Naive thymus-derived CD4-positive, alpha-beta T cell (primary cell): ENCODE measurements at regions not wholly inside any gene's neighbourhood (a gene's known extent, or its start where the extent isn't known, plus 50 kb on each side); places are given as distances from the start of the nearest gene placed in this dataset.

Source experiments
- ATAC-seq: fragments of 150-1000 bp; cut with Tn5 transposase; 2 replicates; pipeline ENCODE4 v1.10.0; 2021; ENCODE audit warnings: mild to moderate bottlenecking, moderate library complexity
- CTCF ChIA-PET: fragments of 350-600 bp; sonication (Branson Sonifier 250); formaldehyde crosslinking; loops from one replicate; lab custom pipeline; 2021; ENCODE audit warnings: antibody characterized with exemption; lab: Charles Lee
- POLR2A ChIA-PET: fragments of 350-600 bp; sonication (Branson Sonifier 250); formaldehyde crosslinking; loops from one replicate; lab custom pipeline; 2021; ENCODE audit warnings: antibody characterized with exemption, inconsistent platforms; lab: Charles Lee
- DNase-seq, 9 donors: peaks; one replicate each; pipeline versions ENCODE4 v3.0.0 to v3.0.0-alpha.2; 2020 to 2022; ENCODE audit warnings: mixed read lengths in 1 of 9
- H3K27ac ChIP-seq: one replicate; pipeline ENCODE4 v1.7.0; 2013; ENCODE audit warnings: mild to moderate bottlenecking, low read depth, low read length, moderate library complexity
- H3K27me3 ChIP-seq, 2 donors: one replicate each; pipeline ENCODE4 v1.7.0; 2013; ENCODE audit warnings: low read length in 2 of 2, mild to moderate bottlenecking in 2 of 2, moderate library complexity in 2 of 2; ENCODE audit not compliant: control insufficient read depth in 2 of 2, insufficient read depth in 2 of 2
- H3K36me3 ChIP-seq, 3 experiments: 1 replicate in 2 of 3; 2 replicates in 1 of 3; pipeline ENCODE4 v1.7.0; 2013; ENCODE audit warnings: low read length in 3 of 3, mild to moderate bottlenecking in 3 of 3, moderate library complexity in 1 of 3; ENCODE audit not compliant: insufficient read depth in 3 of 3, control insufficient read depth in 2 of 3
- H3K4me1 ChIP-seq, 2 donors: one replicate each; pipeline ENCODE4 v1.7.0; 2013; ENCODE audit warnings: low read length in 2 of 2, mild to moderate bottlenecking in 2 of 2, moderate library complexity in 1 of 2; ENCODE audit not compliant: control insufficient read depth in 2 of 2, insufficient read depth in 2 of 2
- H3K4me3 ChIP-seq: 2 replicates; pipeline ENCODE4 v1.7.0; 2013; ENCODE audit warnings: mild to moderate bottlenecking, low read length
- H3K9me3 ChIP-seq, 3 experiments: 1 replicate in 2 of 3; 2 replicates in 1 of 3; pipeline ENCODE4 v1.7.0; 2013; ENCODE audit warnings: low read length in 3 of 3; ENCODE audit not compliant: control insufficient read depth in 2 of 3
- H3K27ac Mint-ChIP-seq, 9 donors: one replicate each; pipeline ENCODE4 v1.8.0; 2020 to 2022; ENCODE audit warnings: mixed read lengths in 9 of 9, mild to moderate bottlenecking in 8 of 9, moderate library complexity in 5 of 9, inconsistent platforms in 2 of 9
- H3K27me3 Mint-ChIP-seq, 5 donors: one replicate each; pipeline ENCODE4 v1.8.0; 2021 to 2022; ENCODE audit warnings: mixed read lengths in 5 of 5, mild to moderate bottlenecking in 1 of 5
- H3K36me3 Mint-ChIP-seq, 5 donors: one replicate each; pipeline ENCODE4 v1.8.0; 2020 to 2022; ENCODE audit warnings: mixed read lengths in 5 of 5, mild to moderate bottlenecking in 3 of 5, inconsistent platforms in 1 of 5
- H3K4me1 Mint-ChIP-seq, 7 donors: one replicate each; pipeline ENCODE4 v1.8.0; 2020 to 2022; ENCODE audit warnings: mixed read lengths in 7 of 7, mild to moderate bottlenecking in 3 of 7, inconsistent platforms in 1 of 7
- H3K4me3 Mint-ChIP-seq, 10 donors: one replicate each; pipeline ENCODE4 v1.8.0; 2020 to 2022; ENCODE audit warnings: mild to moderate bottlenecking in 10 of 10, mixed read lengths in 10 of 10, moderate library complexity in 6 of 10, inconsistent platforms in 2 of 10
- H3K9me3 Mint-ChIP-seq, 11 donors: one replicate each; pipeline ENCODE4 v1.8.0; 2020 to 2022; ENCODE audit warnings: mixed read lengths in 11 of 11, mild to moderate bottlenecking in 4 of 11, inconsistent platforms in 1 of 11, moderate library complexity in 1 of 11
- intact Hi-C, 2 donors: fragments of 100-400 bp; cut with micrococcal nuclease; formaldehyde crosslinking; loops; one replicate each; pipeline ENCODE4 v1.15.1; 2023

DNA sequence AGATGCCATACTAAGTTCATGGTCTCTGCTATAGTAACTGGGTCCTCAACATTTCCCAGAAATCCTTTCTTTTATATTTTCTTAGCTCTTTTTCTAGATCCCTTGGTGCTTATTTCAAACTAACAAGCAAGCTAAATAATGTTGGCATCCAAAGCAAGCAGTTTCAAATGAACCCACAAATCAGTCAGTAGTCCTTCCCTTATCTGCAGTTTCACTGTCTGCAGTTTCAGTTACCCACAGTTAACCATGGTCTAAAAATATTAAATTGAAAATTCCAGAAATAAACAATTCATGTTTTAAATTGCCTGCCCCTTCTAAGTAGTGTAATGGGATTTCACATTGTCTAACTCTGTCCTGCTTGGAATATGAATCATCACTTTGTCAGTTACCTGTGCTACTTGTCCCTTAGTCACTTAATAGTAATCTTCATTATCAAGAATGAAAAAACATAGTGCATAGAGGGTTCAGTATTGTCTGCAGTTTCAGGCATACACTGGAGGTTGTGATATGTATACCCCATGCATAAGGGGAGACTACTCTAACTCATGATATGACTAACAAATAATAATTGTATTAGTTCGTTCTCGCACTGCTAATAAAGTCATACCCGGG, 633.7 kb downstream of the MECOM start:
- ATAC-seq (no peak), DNase-seq (no peak)
- no peak overlapping the region for H3K27ac ChIP-seq
- Mint-ChIP-seq H3K4me1 (no peaks in the 10 kb centered on the region), H3K36me3 (no peaks in the 10 kb centered on the region), H3K27me3 (no peaks in the 10 kb centered on the region), H3K4me3 (no peak overlapping the region), H3K9me3 (peaks cover 0 to 5% (median 0%) of the 10 kb centered on the region in 11 donors), H3K27ac (no peak overlapping the region)
- no peak overlapping the region for H3K4me3 ChIP-seq
- ChIA-PET POLR2A (no interaction called here), CTCF (no interaction called here)
- H3K36me3 ChIP-seq: no peaks in the 10 kb centered on the region
- no peaks in the 10 kb centered on the region for H3K27me3 ChIP-seq
- no peaks in the 10 kb centered on the region for H3K4me1 ChIP-seq
- no peaks in the 10 kb centered on the region for H3K9me3 ChIP-seq
- intact Hi-C loops: no loop called here

DNA sequence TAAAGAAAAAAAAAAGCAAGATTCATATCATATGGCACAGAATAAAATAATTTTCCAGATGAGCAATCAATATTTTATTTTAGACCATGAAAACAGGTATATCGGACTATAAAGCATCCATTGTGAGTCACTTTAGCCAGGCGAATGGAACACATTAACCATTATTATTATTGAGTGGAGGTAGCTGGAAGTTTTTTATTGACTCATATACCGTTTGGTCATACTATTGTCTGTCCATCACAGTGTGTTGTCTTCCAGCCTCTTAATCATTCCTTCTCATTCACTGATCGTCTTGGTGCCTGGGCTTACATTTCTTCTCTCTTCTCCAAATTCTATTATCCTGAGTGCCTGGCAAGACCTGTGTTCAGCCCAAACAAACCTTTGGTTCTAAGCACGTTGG, 634.8 kb downstream of the MECOM start:
- Histone ChIP-seq H3K36me3 (no peaks in the 10 kb centered on the region), H3K4me3 (no peak overlapping the region), H3K4me1 (no peaks in the 10 kb centered on the region), H3K27ac (no peak overlapping the region), H3K27me3 (no peaks in the 10 kb centered on the region), H3K9me3 (no peaks in the 10 kb centered on the region)
- peaks cover 0 to 5% (median 0%) of the 10 kb centered on the region in 11 donors for H3K9me3 Mint-ChIP-seq
- ChIA-PET POLR2A (no interaction called here), CTCF (no interaction called here)
- DNase-seq: no peak
- H3K4me3 Mint-ChIP-seq: no peak overlapping the region
- intact Hi-C loops: no loop called here
- H3K27me3 Mint-ChIP-seq: no peaks in the 10 kb centered on the region
- ATAC-seq: no peak
- H3K27ac Mint-ChIP-seq: no peak overlapping the region
- H3K36me3 Mint-ChIP-seq: no peaks in the 10 kb centered on the region
- no peaks in the 10 kb centered on the region for H3K4me1 Mint-ChIP-seq

GRCh38 chr3:169026543-169027182, 636.8 kb downstream of the MECOM start:
- Mint-ChIP-seq H3K4me1 (no peaks in the 10 kb centered on the region), H3K27ac (no peak overlapping the region), H3K4me3 (no peak overlapping the region), H3K9me3 (peaks cover 0 to 2% (median 0%) of the 10 kb centered on the region in 11 donors), H3K27me3 (no peaks in the 10 kb centered on the region), H3K36me3 (no peaks in the 10 kb centered on the region)
- ATAC-seq (no peak), DNase-seq (no peak)
- Histone ChIP-seq H3K27me3 (no peaks in the 10 kb centered on the region), H3K4me3 (no peak overlapping the region), H3K36me3 (no peaks in the 10 kb centered on the region), H3K9me3 (no peaks in the 10 kb centered on the region), H3K27ac (no peak overlapping the region), H3K4me1 (no peaks in the 10 kb centered on the region)
- intact Hi-C loops: no loop called here
- ChIA-PET CTCF (no interaction called here), POLR2A (no interaction called here)

DNA sequence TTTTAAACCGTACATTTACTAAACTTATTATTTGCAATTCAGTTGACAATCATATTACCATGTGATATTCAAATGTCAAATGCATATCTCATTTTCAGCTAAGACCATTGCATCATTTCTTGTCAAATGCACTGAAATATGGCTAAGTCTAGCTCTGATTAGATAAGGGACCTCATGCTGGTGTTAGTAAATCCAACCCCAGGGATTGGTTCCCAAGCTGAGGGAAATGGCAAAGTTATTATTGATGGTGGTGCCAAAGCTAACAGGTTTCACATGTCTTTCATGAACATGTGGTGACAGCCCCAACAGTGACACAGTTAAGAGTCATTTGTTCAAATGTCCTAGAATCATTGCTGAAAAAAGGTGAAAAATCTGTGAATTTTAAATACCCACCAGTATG, 641.1 kb downstream of the MECOM start:
- H3K4me1 ChIP-seq: no peaks in the 10 kb centered on the region
- H3K27ac ChIP-seq: no peak overlapping the region
- Mint-ChIP-seq H3K4me3 (no peak overlapping the region), H3K9me3 (peaks cover 0 to 5% (median 0%) of the 10 kb centered on the region in 11 donors), H3K4me1 (no peaks in the 10 kb centered on the region), H3K27me3 (no peaks in the 10 kb centered on the region), H3K27ac (no peak overlapping the region), H3K36me3 (no peaks in the 10 kb centered on the region)
- ChIA-PET CTCF (no interaction called here), POLR2A (no interaction called here)
- no peaks in the 10 kb centered on the region for H3K36me3 ChIP-seq
- no peaks in the 10 kb centered on the region for H3K27me3 ChIP-seq
- ATAC-seq: no peak
- intact Hi-C loops: no loop called here
- no peak overlapping the region for H3K4me3 ChIP-seq
- no peak for DNase-seq
- no peaks in the 10 kb centered on the region for H3K9me3 ChIP-seq

- H3K27me3 ChIP-seq: no peaks in the 10 kb centered on the region
- Mint-ChIP-seq H3K9me3 (peaks cover 0 to 5% (median 0%) of the 10 kb centered on the region in 11 donors), H3K4me1 (no peaks in the 10 kb centered on the region), H3K27me3 (no peaks in the 10 kb centered on the region), H3K4me3 (no peak overlapping the region), H3K36me3 (no peaks in the 10 kb centered on the region), H3K27ac (no peak overlapping the region)
- ATAC-seq (no peak), DNase-seq (no peak)
- H3K27ac ChIP-seq: no peak overlapping the region
- no peaks in the 10 kb centered on the region for H3K36me3 ChIP-seq
- POLR2A ChIA-PET: no interaction called here
- CTCF ChIA-PET: no interaction called here
- no peaks in the 10 kb centered on the region for H3K4me1 ChIP-seq
- no peaks in the 10 kb centered on the region for H3K9me3 ChIP-seq
- intact Hi-C loops: no loop called here
- no peak overlapping the region for H3K4me3 ChIP-seq
Observed at GRCh38 chr3:169020371-169020770, 643.1 kb downstream of the MECOM start.

DNA sequence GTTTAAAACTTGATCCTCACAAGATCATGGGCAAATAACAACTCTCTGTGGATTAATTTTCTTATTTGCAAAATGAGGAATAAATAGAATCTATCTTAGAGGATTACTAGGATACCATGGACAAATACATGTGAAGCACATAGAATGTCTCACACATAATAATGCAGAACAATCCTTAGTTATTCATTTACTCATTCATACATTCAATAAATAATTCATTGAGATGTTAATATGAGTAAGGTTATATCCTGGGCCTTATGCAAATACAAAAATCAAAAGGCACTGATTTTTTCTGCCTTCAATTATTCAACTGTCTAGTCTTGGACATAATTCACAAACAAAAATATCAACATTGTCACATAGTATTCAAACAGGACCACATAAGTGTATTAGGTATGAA, 654.1 kb downstream of the MECOM start:
- intact Hi-C loops: no loop called here
- Histone ChIP-seq H3K4me1 (no peaks in the 10 kb centered on the region), H3K27ac (no peak overlapping the region), H3K36me3 (no peaks in the 10 kb centered on the region), H3K4me3 (no peak overlapping the region), H3K27me3 (no peaks in the 10 kb centered on the region), H3K9me3 (no peaks in the 10 kb centered on the region)
- no peak overlapping the region for H3K27ac Mint-ChIP-seq
- ChIA-PET CTCF (no interaction called here), POLR2A (no interaction called here)
- H3K36me3 Mint-ChIP-seq: no peaks in the 10 kb centered on the region
- H3K9me3 Mint-ChIP-seq: peaks cover 0 to 17% (median 2%) of the 10 kb centered on the region in 11 donors
- no peak for DNase-seq
- no peaks in the 10 kb centered on the region for H3K4me1 Mint-ChIP-seq
- no peak overlapping the region for H3K4me3 Mint-ChIP-seq
- H3K27me3 Mint-ChIP-seq: no peaks in the 10 kb centered on the region
- ATAC-seq: no peak

GRCh38 chr3:169008776-169009358, 654.6 kb downstream of the MECOM start:
- no peaks in the 10 kb centered on the region for H3K36me3 ChIP-seq
- intact Hi-C loops: no loop called here
- no peaks in the 10 kb centered on the region for H3K4me1 Mint-ChIP-seq
- H3K27me3 ChIP-seq: no peaks in the 10 kb centered on the region
- DNase-seq (no peak), ATAC-seq (no peak)
- no peaks in the 10 kb centered on the region for H3K27me3 Mint-ChIP-seq
- no peak overlapping the region for H3K27ac Mint-ChIP-seq
- ChIA-PET POLR2A (no interaction called here), CTCF (no interaction called here)
- no peaks in the 10 kb centered on the region for H3K4me1 ChIP-seq
- no peaks in the 10 kb centered on the region for H3K36me3 Mint-ChIP-seq
- no peak overlapping the region for H3K4me3 ChIP-seq
- no peak overlapping the region for H3K4me3 Mint-ChIP-seq
- no peaks in the 10 kb centered on the region for H3K9me3 ChIP-seq
- H3K9me3 Mint-ChIP-seq: peaks cover 0 to 12% (median 2%) of the 10 kb centered on the region in 11 donors
- H3K27ac ChIP-seq: no peak overlapping the region
